C4-2B (cell line): ENCODE measurements at regions not wholly inside any gene's neighbourhood (a gene's known extent, or its start where the extent isn't known, plus 50 kb on each side); places are given as distances from the start of the nearest gene placed in this dataset.
"Not testable (repeated sequence)": the region's sequence is repeated elsewhere in the genome, so short reads cannot be mapped to it uniquely, and the experiment has no call there.

ENCODE experiments used
- H3K27ac ChIP-seq: fragments of 450-650 bp; 2 replicates; pipeline ENCODE4 v1.5.1; 2017
- CTCF ChIP-seq: fragments of 450-650 bp; conservative IDR thresholded peaks from 2 replicates; pipeline ENCODE4 v1.5.1; 2017; ENCODE audit warnings: mild to moderate bottlenecking
- ZFX ChIP-seq: fragments of 450-650 bp; IDR thresholded peaks from 2 replicates; pipeline ENCODE4 v1.6.1; 2017

GRCh38 chr2:194526121-194526520 is 1130.9 kb upstream of the SLC39A10 start:
- H3K27ac ChIP-seq, result no peak overlapping the region
- no peak for TF ChIP-seq CTCF
- no peak for TF ChIP-seq ZFX

- TF ChIP-seq CTCF, result no peak
- no peak for TF ChIP-seq ZFX
- H3K27ac ChIP-seq, result no peak overlapping the region
Measured at GRCh38 chr2:194514281-194514680, 1142.7 kb upstream of the SLC39A10 start.

- not testable (repeated sequence) for H3K27ac ChIP-seq
Measured at GRCh38 chr2:194511070-194511469, 1146.0 kb upstream of the SLC39A10 start.

- not testable (repeated sequence) for H3K27ac ChIP-seq
Measured at GRCh38 chr2:194504876-194505275, 1152.2 kb upstream of the SLC39A10 start.

GRCh38 chr2:194495046-194495445 is 1162.0 kb upstream of the SLC39A10 start:
- no peak overlapping the region for H3K27ac ChIP-seq
- TF ChIP-seq ZFX (no peak), CTCF (no peak)

- TF ChIP-seq ZFX (no peak), CTCF (no peak)
- H3K27ac ChIP-seq, result no peak overlapping the region
Measured at GRCh38 chr2:194494401-194494800, 1162.6 kb upstream of the SLC39A10 start.

GRCh38 chr2:194491409-194492115 is 1165.5 kb upstream of the SLC39A10 start:
- no peak for TF ChIP-seq CTCF
- no peak for TF ChIP-seq ZFX
- H3K27ac ChIP-seq, result no peak overlapping the region

- TF ChIP-seq ZFX, result no peak
- no peak for TF ChIP-seq CTCF
- H3K27ac ChIP-seq, result no peak overlapping the region
Measured at GRCh38 chr2:194486326-194486725, 1170.7 kb upstream of the SLC39A10 start.
